ENCODE measurements at regions not wholly inside any gene's neighbourhood (a gene's known extent, or its start where the extent isn't known, plus 50 kb on each side); places are given as distances from the start of the nearest gene placed in this dataset.
A peak's percentile ranks its signal among the peaks of the same experiment; 100 is the strongest.

GRCh38 chr2:8525582-8526402 is 156.1 kb upstream of the ID2 start:
- Histone ChIP-seq H3K4me1 (peaks cover 0 to 21% of the 10 kb centered on the region in 2 donors), H3K36me3 (no peaks in the 10 kb centered on the region), H3K27ac (no peak overlapping the region), H3K4me3 (no peak overlapping the region), H3K9me3 (no peaks in the 10 kb centered on the region), H3K27me3 (no peaks in the 10 kb centered on the region)
- DNase-seq (ENCODE audit: low spot score) = peak; percentile 69
- TF ChIP-seq CTCF (IDR thresholded peaks at IDR 0.05) = peak in 1 of 2 donors; percentile 58

GRCh38 chr2:8526403-8526696 is 155.5 kb upstream of the ID2 start:
- Histone ChIP-seq H3K36me3 (no peaks in the 10 kb centered on the region), H3K27ac (no peak overlapping the region), H3K9me3 (no peaks in the 10 kb centered on the region), H3K27me3 (no peaks in the 10 kb centered on the region), H3K4me1 (peaks cover 0 to 21% of the 10 kb centered on the region in 2 donors), H3K4me3 (no peak overlapping the region)
- no peak for DNase-seq (ENCODE audit: low spot score)
- no peak for TF ChIP-seq CTCF (IDR thresholded peaks at IDR 0.05)

- no peak overlapping the region for H3K27ac ChIP-seq
These were observed 154.8 kb upstream of the ID2 start for GRCh38 chr2:8527031-8527430.

GRCh38 chr2:8527676-8528075 is 154.2 kb upstream of the ID2 start:
- Histone ChIP-seq H3K9me3 (no peaks in the 10 kb centered on the region), H3K36me3 (no peaks in the 10 kb centered on the region)
- DNase-seq (ENCODE audit: low spot score) = no peak

More at GRCh38 chr2:8527031-8527430, 154.8 kb upstream of the ID2 start:
- Histone ChIP-seq H3K4me1 (peaks cover 0 to 21% of the 10 kb centered on the region in 2 donors), H3K36me3 (no peaks in the 10 kb centered on the region), H3K9me3 (no peaks in the 10 kb centered on the region), H3K4me3 (no peak overlapping the region), H3K27me3 (no peaks in the 10 kb centered on the region)
- DNase-seq (ENCODE audit: low spot score) = no peak
- no peak for TF ChIP-seq CTCF (IDR thresholded peaks at IDR 0.05)

GRCh38 chr2:8528863-8529262 is 153.0 kb upstream of the ID2 start:
- H3K4me1 ChIP-seq = peaks cover 0 to 21% of the 10 kb centered on the region in 2 donors
- DNase-seq (ENCODE audit: low spot score) = no peak
- no peaks in the 10 kb centered on the region for H3K9me3 ChIP-seq
- no peaks in the 10 kb centered on the region for H3K36me3 ChIP-seq
- no peaks in the 10 kb centered on the region for H3K27me3 ChIP-seq
- TF ChIP-seq CTCF (IDR thresholded peaks at IDR 0.05) = no peak
- H3K4me3 ChIP-seq = no peak overlapping the region
- H3K27ac ChIP-seq = no peak overlapping the region

More at GRCh38 chr2:8527676-8528075, 154.2 kb upstream of the ID2 start:
- no peaks in the 10 kb centered on the region for H3K27me3 ChIP-seq
- H3K27ac ChIP-seq = no peak overlapping the region
- no peak for TF ChIP-seq CTCF (IDR thresholded peaks at IDR 0.05)
- no peak overlapping the region for H3K4me3 ChIP-seq
- H3K4me1 ChIP-seq = peaks cover 0 to 21% of the 10 kb centered on the region in 2 donors

All from right atrium auricular region (tissue), 2 donors.